Astrocyte (in vitro differentiated cells and primary cell): ENCODE measurements at regions not wholly inside any gene's neighbourhood (a gene's known extent, or its start where the extent isn't known, plus 50 kb on each side); places are given as distances from the start of the nearest gene placed in this dataset.

Experiments
- CTCF ChIP-seq: IDR thresholded peaks from 2 replicates; pipeline ENCODE4 v1.5.1; 2011; ENCODE audit warnings: low read depth, mild to moderate bottlenecking, inconsistent platforms, low read length, moderate library complexity; ENCODE audit not compliant: insufficient read depth
- EZH2 ChIP-seq: IDR thresholded peaks from 2 replicates; pipeline ENCODE4 v1.6.1; 2012; ENCODE audit warnings: mild to moderate bottlenecking, low read length, inconsistent platforms; ENCODE audit not compliant: insufficient read depth

GRCh38 chr10:107692072-107692471 is 527.6 kb upstream of the SORCS1 start:
- TF ChIP-seq CTCF (no peak), EZH2 (no peak)
